Epithelial cell of esophagus (primary cell): ENCODE measurements at regions not wholly inside any gene's neighbourhood (a gene's known extent, or its start where the extent isn't known, plus 50 kb on each side); places are given as distances from the start of the nearest gene placed in this dataset.

Experiments used
- DNase-seq: peaks from one replicate; pipeline ENCODE4 v3.0.0; 2010; ENCODE audit warnings: low read depth
- H3K4me3 ChIP-seq: 2 replicates; pipeline ENCODE4 v1.5.1; 2011; ENCODE audit warnings: mild to moderate bottlenecking, low read length, control low read depth
- CTCF ChIP-seq: IDR thresholded peaks from 2 replicates; pipeline ENCODE4 v1.5.1; 2011; ENCODE audit warnings: low read depth, mild to moderate bottlenecking, low read length, control low read depth, inconsistent platforms; ENCODE audit not compliant: insufficient read depth; ENCODE audit errors: missing control alignments

GRCh38 chr18:75742516-75742915 is 315.0 kb upstream of the SMIM21 start:
- DNase-seq, result no peak
- no peak overlapping the region for H3K4me3 ChIP-seq
- TF ChIP-seq CTCF, result no peak

GRCh38 chr18:75739682-75740081 is 312.2 kb upstream of the SMIM21 start:
- no peak for DNase-seq
- TF ChIP-seq CTCF, result no peak
- H3K4me3 ChIP-seq, result no peak overlapping the region

GRCh38 chr18:75735291-75735690 is 307.8 kb upstream of the SMIM21 start:
- TF ChIP-seq CTCF, result no peak
- DNase-seq, result no peak
- H3K4me3 ChIP-seq, result no peak overlapping the region

GRCh38 chr18:75730249-75730648 is 302.7 kb upstream of the SMIM21 start:
- H3K4me3 ChIP-seq, result no peak overlapping the region
- no peak for DNase-seq
- TF ChIP-seq CTCF, result no peak

- no peak for DNase-seq
- H3K4me3 ChIP-seq, result no peak overlapping the region
- no peak for TF ChIP-seq CTCF
These were observed 301.1 kb upstream of the SMIM21 start for GRCh38 chr18:75728621-75729020.

GRCh38 chr18:75727456-75727855 is 300.0 kb upstream of the SMIM21 start:
- peak; percentile 2 for DNase-seq
- no peak for TF ChIP-seq CTCF
- H3K4me3 ChIP-seq, result no peak overlapping the region

GRCh38 chr18:75723521-75724340 is 296.2 kb upstream of the SMIM21 start:
- no peak overlapping the region for H3K4me3 ChIP-seq
- no peak for DNase-seq
- no peak for TF ChIP-seq CTCF
